ENCODE measurements at regions not wholly inside any gene's neighbourhood (a gene's known extent, or its start where the extent isn't known, plus 50 kb on each side); places are given as distances from the start of the nearest gene placed in this dataset.

- TF ChIP-seq CTCF (IDR thresholded peaks at IDR 0.05), result no peak
- no peak for TF ChIP-seq POLR2A (IDR thresholded peaks at IDR 0.05)
Observed at GRCh38 chr7:118003476-118003875, 130.2 kb upstream of the CTTNBP2 start.
